ENCODE measurements at regions not wholly inside any gene's neighbourhood (a gene's known extent, or its start where the extent isn't known, plus 50 kb on each side); places are given as distances from the start of the nearest gene placed in this dataset.

- TF ChIP-seq POLR2A (IDR thresholded peaks at IDR 0.05; ENCODE audit: low read length), result no peak
- TF ChIP-seq GATA1 (IDR thresholded peaks at IDR 0.05; ENCODE audit: low read depth, low read length), result no peak
These were observed 155.9 kb upstream of the IPO5 start for GRCh38 chr13:97797553-97797952.

All from erythroblast (primary cell).